MCF 10A (cell line): ENCODE measurements at regions not wholly inside any gene's neighbourhood (a gene's known extent, or its start where the extent isn't known, plus 50 kb on each side); places are given as distances from the start of the nearest gene placed in this dataset.

Experiments used
- BruUV-seq: library from RNA; stranded (reverse); fragments of 400-500 nt; replicated peaks from 2 replicates; lab custom pipeline; 2021; lab: Mats Ljungman, UMichigan
- CTCF ChIA-PET: fragments of 300-600 bp; sonication (Branson Sonifier 250); formaldehyde crosslinking; extraction: SDS; loops from one replicate; lab custom pipeline; 2021; ENCODE audit warnings: antibody characterized with exemption, inconsistent platforms; lab: Yijun Ruan, JAX
- POLR2A ChIA-PET: fragments of 300-600, 350-650 bp; sonication (Branson Sonifier 250); formaldehyde crosslinking; extraction: SDS; loops from one replicate; lab custom pipeline; 2020; ENCODE audit warnings: antibody characterized with exemption, inconsistent platforms; lab: Yijun Ruan, JAX
- DNase-seq: peaks from one replicate; pipeline ENCODE4 v3.0.0-alpha.2; 2018; ENCODE audit not compliant: unreplicated experiment
- H3K27ac Mint-ChIP-seq: one replicate; pipeline ENCODE4 v1.8.0; 2022; ENCODE audit warnings: mild to moderate bottlenecking, low read depth, mixed read lengths; ENCODE audit not compliant: unreplicated experiment
- H3K27me3 Mint-ChIP-seq: one replicate; pipeline ENCODE4 v1.8.0; 2022; ENCODE audit warnings: mixed read lengths; ENCODE audit not compliant: insufficient read depth, unreplicated experiment
- H3K36me3 Mint-ChIP-seq: one replicate; pipeline ENCODE4 v1.8.0; 2022; ENCODE audit warnings: mild to moderate bottlenecking, moderate library complexity, mixed read lengths; ENCODE audit not compliant: insufficient read depth, unreplicated experiment
- H3K4me1 Mint-ChIP-seq: one replicate; pipeline ENCODE4 v1.8.0; 2022; ENCODE audit warnings: mixed read lengths; ENCODE audit not compliant: insufficient read depth, unreplicated experiment
- H3K4me3 Mint-ChIP-seq: one replicate; pipeline ENCODE4 v1.8.0; 2022; ENCODE audit warnings: mild to moderate bottlenecking, moderate library complexity, mixed read lengths; ENCODE audit not compliant: unreplicated experiment
- H3K9me3 Mint-ChIP-seq: one replicate; pipeline ENCODE4 v1.8.0; 2022; ENCODE audit warnings: mixed read lengths; ENCODE audit not compliant: unreplicated experiment
- CTCF ChIP-seq: fragments of 200-600 bp; IDR thresholded peaks from one replicate; pipeline ENCODE4 v1.8.0; 2022; ENCODE audit warnings: antibody characterized with exemption, mild to moderate bottlenecking; ENCODE audit not compliant: unreplicated experiment
- intact Hi-C: fragments of 100-400 bp; cut with micrococcal nuclease; formaldehyde crosslinking; loops from 2 replicates; pipeline ENCODE4 v1.14.1; 2022

GRCh38 chr2:160868891-160869290, 291.3 kb upstream of the TANK start:
- DNase-seq: no peak

GRCh38 chr2:160869411-160869810, 290.8 kb upstream of the TANK start:
- no peaks in the 10 kb centered on the region for H3K9me3 Mint-ChIP-seq
- ChIA-PET POLR2A (interaction anchor here (1.0 to 1.3 kb wide), 2 partner anchors 11 kb away, joined by 3 read pairs; no protein-coding TSS in a partner anchor), CTCF (interaction anchor here (0.6 kb wide), 1 partner anchor 182 kb away, joined by 4 read pairs; no protein-coding TSS in a partner anchor)
- peak; percentile 82 for DNase-seq
- no peak for TF ChIP-seq CTCF
- no peaks in the 10 kb centered on the region for H3K27me3 Mint-ChIP-seq
- BruUV-seq: no TSS peak
- H3K4me3 Mint-ChIP-seq: no peak overlapping the region
- peaks cover 15% of the 10 kb centered on the region for H3K4me1 Mint-ChIP-seq
- H3K27ac Mint-ChIP-seq: peak overlapping the region; percentile 14
- intact Hi-C loops: no loop called here
- H3K36me3 Mint-ChIP-seq: no peaks in the 10 kb centered on the region

More at GRCh38 chr2:160868891-160869290, 291.3 kb upstream of the TANK start:
- POLR2A ChIA-PET: interaction anchor here (0.7 to 1.3 kb wide), 2 partner anchors 9 to 10 kb away, joined by 3 read pairs; no protein-coding TSS in a partner anchor
- no peaks in the 10 kb centered on the region for H3K9me3 Mint-ChIP-seq
- H3K27me3 Mint-ChIP-seq: no peaks in the 10 kb centered on the region
- no peak overlapping the region for H3K4me3 Mint-ChIP-seq
- H3K36me3 Mint-ChIP-seq: no peaks in the 10 kb centered on the region
- H3K27ac Mint-ChIP-seq: peak overlapping the region; percentile 14
- H3K4me1 Mint-ChIP-seq: peaks cover 15% of the 10 kb centered on the region
- intact Hi-C loops: no loop called here
- no TSS peak for BruUV-seq
- CTCF ChIA-PET: interaction anchor here (0.6 kb wide), 1 partner anchor 181 kb away, joined by 4 read pairs; no protein-coding TSS in a partner anchor
- no peak for TF ChIP-seq CTCF

- H3K4me3 Mint-ChIP-seq: no peak overlapping the region
- no TSS peak for BruUV-seq
Observed at GRCh38 chr2:160870729-160871465, 289.3 kb upstream of the TANK start.

More at GRCh38 chr2:160870729-160871465, 289.3 kb upstream of the TANK start:
- H3K9me3 Mint-ChIP-seq: no peaks in the 10 kb centered on the region
- peaks cover 17% of the 10 kb centered on the region for H3K4me1 Mint-ChIP-seq
- peak; percentile 7 for DNase-seq
- ChIA-PET POLR2A (no interaction called here), CTCF (interaction anchor here (0.6 to 1.2 kb wide), 2 partner anchors 27 to 44 kb away, joined by 3 read pairs; no protein-coding TSS in a partner anchor)
- H3K27ac Mint-ChIP-seq: peak overlapping the region; percentile 61
- intact Hi-C loops: no loop called here
- H3K36me3 Mint-ChIP-seq: no peaks in the 10 kb centered on the region
- TF ChIP-seq CTCF: no peak
- no peaks in the 10 kb centered on the region for H3K27me3 Mint-ChIP-seq
